Right cardiac atrium (tissue), 5 donors: ENCODE measurements at regions not wholly inside any gene's neighbourhood (a gene's known extent, or its start where the extent isn't known, plus 50 kb on each side); places are given as distances from the start of the nearest gene placed in this dataset.

Source experiments
- ATAC-seq, 2 donors: fragments of 200-7000 bp; cut with Tn5 transposase; one replicate each; pipeline versions ENCODE4 v1.8.0 to v1.9.1; 2020; ENCODE audit warnings: moderate library complexity in 2 of 2, mild to moderate bottlenecking in 1 of 2
- DNase-seq, 3 donors: peaks; one replicate each; pipeline ENCODE4 v3.0.0-alpha.2; 2020
- H3K27ac ChIP-seq: one replicate; pipeline ENCODE4 v1.5.1; 2013; ENCODE audit warnings: mild to moderate bottlenecking, low read length, control low read depth, moderate library complexity
- H3K27me3 ChIP-seq: one replicate; pipeline ENCODE4 v1.6.1; 2013; ENCODE audit not compliant: control insufficient read depth, insufficient read depth
- H3K4me1 ChIP-seq: one replicate; pipeline ENCODE4 v1.6.1; 2013; ENCODE audit warnings: low read length; ENCODE audit not compliant: control insufficient read depth, insufficient read depth
- H3K4me3 ChIP-seq: one replicate; pipeline ENCODE4 v1.5.1; 2013; ENCODE audit warnings: low read length, control low read depth
- H3K9me3 ChIP-seq: one replicate; pipeline ENCODE4 v1.6.1; 2013; ENCODE audit warnings: low read length; ENCODE audit not compliant: control insufficient read depth
- WGBS: extraction: QIAGEN DNeasy Blood & Tissue Kit; methylation state at CpG from one replicate; pipeline ENCODE4 v1.1.7; 2013; 5-methylcytosine and 5-hydroxymethylcytosine counted together
- intact Hi-C, 4 donors: fragments of 100-400 bp; cut with DNase I; formaldehyde crosslinking; loops; one replicate each; pipeline versions ENCODE4 v1.11.0 to v1.14.0; 2022 to 2023
- donor health status: healthy with polysubstance abuse.
- donor health status: DM: no; HTN: yes; CAD: no.
- donor health status: DM: no; HTN: no; CAD: no.
- donor health status: DM: no; HTN: yes; CAD: no; lungs with severe emphysema.
- donor health status: DM: yes; HTN: yes; CAD: no.

DNA sequence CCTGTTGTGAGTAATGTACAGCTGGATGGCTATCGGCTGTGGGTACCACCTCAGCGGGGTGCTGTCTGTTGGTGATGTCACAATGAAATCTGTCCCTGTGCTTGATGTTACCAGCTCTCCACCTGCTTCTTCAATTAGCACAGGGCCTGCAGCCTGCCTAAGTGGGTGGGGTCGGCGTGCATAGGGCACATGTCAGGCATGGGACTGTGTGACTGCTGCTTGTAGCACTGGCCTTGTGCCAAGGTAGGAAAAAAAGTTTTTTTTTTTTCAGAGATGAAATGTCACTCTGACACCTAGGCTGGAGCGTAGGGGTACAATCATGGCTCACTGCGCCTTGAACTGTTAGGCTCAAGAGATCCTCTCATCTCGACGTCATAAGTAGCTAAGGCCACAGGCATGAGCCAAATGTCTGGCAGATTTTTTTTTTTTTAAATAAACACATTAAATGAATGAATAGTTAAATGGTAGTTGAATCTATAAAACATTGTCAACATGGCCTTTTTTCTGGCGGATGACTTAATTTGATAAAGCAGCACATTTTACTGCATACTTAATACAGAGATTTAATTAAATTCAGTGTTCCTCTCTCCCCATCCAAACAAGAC lies 222.5 kb downstream of the NXNL2 start:
- Histone ChIP-seq H3K4me1 (peaks cover 1% of the 10 kb centered on the region), H3K9me3 (no peaks in the 10 kb centered on the region), H3K27me3 (no peaks in the 10 kb centered on the region), H3K4me3 (no peak overlapping the region), H3K27ac (no peak overlapping the region)
- ATAC-seq: peak in 1 of 2 donors; percentile 59
- no peak for DNase-seq
- intact Hi-C loops: no loop called here
- WGBS: 75% methylated on average over 9 of the region's 9 CpGs

GRCh38 chr9:88759364-88759763 lies 224.4 kb downstream of the NXNL2 start:
- H3K27ac ChIP-seq: no peak overlapping the region
- peaks cover 1% of the 10 kb centered on the region for H3K4me1 ChIP-seq
- DNase-seq (no peak), ATAC-seq (no peak)
- no peak overlapping the region for H3K4me3 ChIP-seq
- WGBS: 70% methylated on average over 5 of the region's 5 CpGs
- no peaks in the 10 kb centered on the region for H3K27me3 ChIP-seq
- H3K9me3 ChIP-seq: no peaks in the 10 kb centered on the region
- intact Hi-C loops: no loop called here

GRCh38 chr9:88766778-88767503 lies 224.3 kb upstream of the S1PR3 start:
- ATAC-seq (no peak), DNase-seq (no peak)
- no peak overlapping the region for H3K27ac ChIP-seq
- intact Hi-C loops: no loop called here
- H3K9me3 ChIP-seq: no peaks in the 10 kb centered on the region
- 54% methylated on average over 4 of the region's 4 CpGs for WGBS
- H3K27me3 ChIP-seq: no peaks in the 10 kb centered on the region
- no peak overlapping the region for H3K4me3 ChIP-seq
- no peaks in the 10 kb centered on the region for H3K4me1 ChIP-seq

DNA sequence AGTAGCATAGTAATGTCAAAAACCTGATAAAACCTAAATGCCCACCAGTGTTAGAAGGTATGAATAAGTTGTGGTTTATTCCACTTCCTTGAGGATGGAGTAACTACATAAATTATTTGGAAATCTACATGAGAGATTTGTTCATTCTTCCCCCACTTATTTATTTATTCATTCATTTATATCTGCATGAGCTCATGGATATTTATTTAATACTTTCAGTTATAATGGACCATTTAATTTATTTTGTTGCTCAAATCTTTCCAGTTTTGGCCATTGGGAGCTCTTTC lies 223.8 kb upstream of the S1PR3 start:
- ATAC-seq (no peak), DNase-seq (no peak)
- no peaks in the 10 kb centered on the region for H3K4me1 ChIP-seq
- no peaks in the 10 kb centered on the region for H3K27me3 ChIP-seq
- H3K9me3 ChIP-seq: no peaks in the 10 kb centered on the region
- no peak overlapping the region for H3K27ac ChIP-seq
- H3K4me3 ChIP-seq: no peak overlapping the region
- intact Hi-C loops: no loop called here

DNA sequence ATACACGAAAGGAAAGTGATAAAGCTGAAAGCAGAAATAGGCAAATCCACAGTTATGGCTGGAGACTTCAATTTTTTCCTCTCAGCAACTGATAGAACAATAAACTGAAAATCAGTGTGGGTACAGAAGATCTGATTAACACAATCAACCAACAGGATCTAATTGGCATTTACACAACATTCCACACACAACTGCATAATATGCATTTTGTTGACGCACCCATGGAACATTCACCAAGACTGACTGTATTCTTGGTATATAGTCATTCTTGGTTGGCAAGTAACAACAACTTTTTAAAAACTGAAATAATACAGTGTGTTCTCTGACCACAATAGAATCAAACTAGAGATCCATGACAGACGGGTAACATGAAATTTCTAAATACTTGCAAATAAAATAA lies 218.7 kb upstream of the S1PR3 start:
- Histone ChIP-seq H3K9me3 (no peaks in the 10 kb centered on the region), H3K27ac (no peak overlapping the region), H3K27me3 (no peaks in the 10 kb centered on the region), H3K4me1 (peaks cover 8% of the 10 kb centered on the region), H3K4me3 (no peak overlapping the region)
- 71% methylated on average over 3 of the region's 3 CpGs for WGBS
- DNase-seq (no peak), ATAC-seq (no peak)
- intact Hi-C loops: loop anchor here in 1 of 4 donors (10.0 kb wide), 1 partner anchor 222 kb away; the partner anchor contains the start of gene S1PR3

DNA sequence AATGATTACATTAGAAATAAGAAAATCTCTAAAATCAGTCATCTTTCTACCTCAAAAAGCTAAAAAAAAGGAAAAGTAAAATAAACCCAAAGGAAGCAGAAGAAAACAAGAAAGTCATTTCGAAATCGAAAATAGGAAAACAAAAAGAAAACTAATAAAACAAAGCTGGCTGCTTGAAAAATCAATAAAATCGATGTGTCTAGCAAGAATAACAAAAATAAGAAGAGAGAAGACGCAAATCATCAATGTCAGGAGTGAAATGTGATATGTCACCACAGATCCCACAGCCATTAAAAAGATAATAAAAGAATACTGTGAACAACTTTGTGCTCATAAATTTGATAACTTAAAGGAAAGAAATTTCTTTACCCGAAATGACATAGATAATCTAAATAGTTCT lies 218.1 kb upstream of the S1PR3 start:
- no peak for ATAC-seq
- H3K27ac ChIP-seq: no peak overlapping the region
- H3K9me3 ChIP-seq: no peaks in the 10 kb centered on the region
- no peak overlapping the region for H3K4me3 ChIP-seq
- no peaks in the 10 kb centered on the region for H3K27me3 ChIP-seq
- DNase-seq: no peak
- intact Hi-C loops: loop anchor here in 1 of 4 donors (10.0 kb wide), 1 partner anchor 222 kb away; the partner anchor contains the start of gene S1PR3
- 87% methylated on average over 5 of the region's 5 CpGs for WGBS
- H3K4me1 ChIP-seq: peaks cover 11% of the 10 kb centered on the region

DNA sequence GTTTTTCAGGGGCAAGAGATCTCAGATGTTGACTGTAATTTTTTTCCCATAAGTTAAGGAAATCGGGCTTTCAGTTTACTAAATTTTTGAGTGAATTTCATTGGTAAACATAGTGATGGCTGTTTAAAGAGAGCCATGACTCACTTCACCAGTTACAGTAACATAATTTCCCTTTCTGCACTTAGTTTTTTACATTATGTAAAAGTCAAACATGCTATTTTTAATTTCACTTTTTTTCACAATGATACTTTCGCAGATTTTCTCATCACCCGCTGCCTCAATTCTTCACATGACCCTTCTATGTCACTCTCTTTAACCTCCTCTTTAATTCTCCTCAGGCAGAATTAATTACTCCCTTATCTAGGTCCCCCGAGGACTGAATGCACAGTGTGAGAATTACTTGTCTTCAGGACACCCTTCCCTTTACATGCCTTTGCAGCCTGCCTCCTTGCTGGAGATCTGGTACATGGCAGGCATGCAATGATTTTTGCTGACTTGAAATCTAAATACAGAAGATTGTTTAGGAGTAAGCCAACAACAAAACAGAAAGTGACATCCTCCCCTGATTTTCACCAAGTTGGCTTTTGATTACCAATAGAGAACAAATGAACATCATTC lies 217.5 kb upstream of the S1PR3 start:
- H3K9me3 ChIP-seq: no peaks in the 10 kb centered on the region
- H3K4me3 ChIP-seq: no peak overlapping the region
- ATAC-seq (no peak), DNase-seq (no peak)
- H3K27me3 ChIP-seq: no peaks in the 10 kb centered on the region
- H3K27ac ChIP-seq: no peak overlapping the region
- intact Hi-C loops: loop anchor here in 1 of 4 donors (10.0 kb wide), 1 partner anchor 221 kb away; the partner anchor contains the start of gene S1PR3
- peaks cover 15% of the 10 kb centered on the region for H3K4me1 ChIP-seq
- WGBS: 69% methylated on average over 4 of the region's 4 CpGs

GRCh38 chr9:88775037-88775471 lies 216.2 kb upstream of the S1PR3 start:
- 29% methylated on average over 1 of the region's 1 CpG for WGBS
- Histone ChIP-seq H3K27me3 (no peaks in the 10 kb centered on the region), H3K27ac (peak overlapping the region; percentile 57), H3K4me1 (peaks cover 15% of the 10 kb centered on the region), H3K9me3 (no peaks in the 10 kb centered on the region), H3K4me3 (no peak overlapping the region)
- intact Hi-C loops: loop anchor here in 1 of 4 donors (10.0 kb wide), 1 partner anchor 220 kb away; the partner anchor contains the start of gene S1PR3
- ATAC-seq (peak; percentile 91 to 96), DNase-seq (peak; percentile 63 to 71 (median 66))

GRCh38 chr9:88775559-88775958 lies 215.7 kb upstream of the S1PR3 start:
- 82% methylated on average over 6 of the region's 6 CpGs for WGBS
- intact Hi-C loops: loop anchor here in 1 of 4 donors (10.0 kb wide), 1 partner anchor 219 kb away; the partner anchor contains the start of gene S1PR3
- DNase-seq (no peak), ATAC-seq (no peak)
- H3K4me1 ChIP-seq: peaks cover 15% of the 10 kb centered on the region
- H3K27ac ChIP-seq: peak overlapping the region; percentile 57
- no peaks in the 10 kb centered on the region for H3K27me3 ChIP-seq
- no peak overlapping the region for H3K4me3 ChIP-seq
- no peaks in the 10 kb centered on the region for H3K9me3 ChIP-seq

GRCh38 chr9:88775966-88776365 lies 215.3 kb upstream of the S1PR3 start:
- DNase-seq (peak in 1 of 3 donors; percentile 21), ATAC-seq (no peak)
- peaks cover 15% of the 10 kb centered on the region for H3K4me1 ChIP-seq
- no peaks in the 10 kb centered on the region for H3K9me3 ChIP-seq
- 95% methylated on average over 3 of the region's 3 CpGs for WGBS
- H3K27ac ChIP-seq: no peak overlapping the region
- H3K27me3 ChIP-seq: no peaks in the 10 kb centered on the region
- H3K4me3 ChIP-seq: no peak overlapping the region
- intact Hi-C loops: loop anchor here in 1 of 4 donors (10.0 kb wide), 1 partner anchor 219 kb away; the partner anchor contains the start of gene S1PR3
